Skeletal muscle tissue (tissue), 4 donors: ENCODE measurements at regions not wholly inside any gene's neighbourhood (a gene's known extent, or its start where the extent isn't known, plus 50 kb on each side); places are given as distances from the start of the nearest gene placed in this dataset. TPM values are rescaled to one million over a fixed set of nuclear protein-coding genes. Genes with fewer than 3 reads are reported as not detected.

Experiments
- H3K27ac ChIP-seq: one replicate; pipeline ENCODE4 v1.7.0; 2013; ENCODE audit warnings: mild to moderate bottlenecking, low read depth, low read length, inconsistent platforms
- H3K27me3 ChIP-seq, 3 donors: one replicate each; pipeline ENCODE4 v1.7.0; 2013; ENCODE audit warnings: low read length in 3 of 3; ENCODE audit not compliant: control insufficient read depth in 3 of 3, insufficient read depth in 3 of 3
- H3K36me3 ChIP-seq, 3 donors: one replicate each; pipeline ENCODE4 v1.7.0; 2013; ENCODE audit warnings: low read length in 3 of 3; ENCODE audit not compliant: control insufficient read depth in 3 of 3, insufficient read depth in 3 of 3
- H3K4me1 ChIP-seq, 3 donors: one replicate each; pipeline ENCODE4 v1.7.0; 2013; ENCODE audit warnings: low read length in 3 of 3, mild to moderate bottlenecking in 3 of 3; ENCODE audit not compliant: control insufficient read depth in 3 of 3, insufficient read depth in 3 of 3
- H3K4me3 ChIP-seq, 3 donors: one replicate each; pipeline ENCODE4 v1.7.0; 2013; ENCODE audit warnings: low read length in 3 of 3
- H3K9ac ChIP-seq, 3 donors: one replicate each; pipeline ENCODE4 v1.7.0; 2013; ENCODE audit warnings: low read length in 3 of 3, mild to moderate bottlenecking in 3 of 3, moderate library complexity in 2 of 3, low read depth in 1 of 3
- H3K9me3 ChIP-seq, 3 donors: one replicate each; pipeline ENCODE4 v1.7.0; 2013; ENCODE audit warnings: low read length in 3 of 3; ENCODE audit not compliant: control insufficient read depth in 3 of 3
- small RNA-seq: library from RNA; depleted of rRNA; stranded (forward); fragments of <200 nt; gene quantifications from one replicate; pipeline ENCODE3, GENCODE V24; 2014
- donor health status: Osteomylitis.

DNA sequence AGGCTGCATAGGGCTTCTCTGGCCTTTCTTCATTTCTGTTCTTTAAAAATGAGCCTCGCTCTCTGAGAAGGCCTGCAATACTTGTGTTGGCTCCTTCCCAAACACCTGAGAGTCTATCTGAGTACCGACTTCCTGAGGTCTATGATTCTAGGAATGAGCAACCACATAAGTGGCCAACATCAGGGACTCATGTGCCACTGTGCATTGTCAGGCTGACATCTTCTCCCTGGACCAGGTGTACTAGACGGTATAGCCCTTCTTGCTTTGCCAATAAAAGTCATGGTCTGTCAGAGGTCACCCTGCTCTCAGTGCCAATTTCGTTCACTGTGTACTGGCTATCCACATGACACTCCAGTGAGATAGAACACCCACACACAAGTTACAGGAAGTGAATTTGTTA is 67.4 kb upstream of the EPHA5 start:
- no peak overlapping the region for H3K4me3 ChIP-seq
- H3K27ac ChIP-seq: no peak overlapping the region
- no peaks in the 10 kb centered on the region for H3K36me3 ChIP-seq
- no peaks in the 10 kb centered on the region for H3K4me1 ChIP-seq
- no peaks in the 10 kb centered on the region for H3K27me3 ChIP-seq
- no peaks in the 10 kb centered on the region for H3K9me3 ChIP-seq
- H3K9ac ChIP-seq: no peak overlapping the region

DNA sequence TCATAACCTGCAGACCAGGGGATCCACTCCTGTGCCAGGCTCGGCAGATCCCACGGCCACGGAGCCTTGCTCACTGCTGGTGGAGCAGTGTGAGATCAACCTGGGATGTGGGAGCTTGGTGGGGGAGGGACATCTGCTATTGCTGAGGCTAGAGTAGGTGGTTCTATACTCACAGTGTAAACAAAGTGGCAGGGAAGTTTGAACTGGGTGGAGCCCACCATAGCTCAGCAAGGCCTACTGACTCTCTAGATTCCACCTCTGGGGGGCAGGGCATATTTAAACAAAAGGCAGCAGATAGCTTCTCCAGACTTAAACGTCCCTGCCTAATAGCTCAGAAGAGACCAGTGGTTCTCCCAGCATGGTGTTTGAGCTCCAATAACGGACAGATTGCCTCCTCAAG is 54.7 kb upstream of the EPHA5 start:
- Histone ChIP-seq H3K4me3 (no peak overlapping the region), H3K9ac (no peak overlapping the region), H3K27ac (no peak overlapping the region), H3K36me3 (no peaks in the 10 kb centered on the region), H3K9me3 (no peaks in the 10 kb centered on the region), H3K4me1 (no peaks in the 10 kb centered on the region), H3K27me3 (no peaks in the 10 kb centered on the region)

Small RNA genes lying in the stretch of these regions (small RNA-seq; reads per million reads assigned to genes)
- 0.09 reads per million for gene MIR1269A
- not detected for gene RNU2-40P
- not detected for gene RNU6-699P
